GM23338 (cell line): ENCODE measurements at regions not wholly inside any gene's neighbourhood (a gene's known extent, or its start where the extent isn't known, plus 50 kb on each side); places are given as distances from the start of the nearest gene placed in this dataset.
A peak's percentile ranks its signal among the peaks of the same experiment; 100 is the strongest.

ENCODE experiments used
- ATAC-seq: fragments of 200-7000 bp; cut with Tn5 transposase; 3 replicates; pipeline ENCODE4 v1.9.1; 2020
- DNase-seq: peaks from one replicate; pipeline ENCODE4 v3.0.0-alpha.2; 2015; ENCODE audit warnings: low spot score
- H2AFZ ChIP-seq: fragments of 200-600 bp; sonication (generic); 2 replicates; pipeline ENCODE4 v1.8.0; 2016; ENCODE audit warnings: antibody characterized with exemption, mild to moderate bottlenecking, moderate library complexity
- H3F3A ChIP-seq: fragments of 200-600 bp; sonication (generic); replicated peaks from 2 replicates; pipeline ENCODE4 v1.8.0; 2017; ENCODE audit warnings: antibody characterized with exemption, mixed run types, low read depth
- H3K27ac ChIP-seq: fragments of 200-600 bp; sonication (generic); 2 replicates; pipeline ENCODE4 v1.6.1; 2016; ENCODE audit warnings: low read depth
- H3K27me3 ChIP-seq: fragments of 200-600 bp; sonication (generic); 2 replicates; pipeline ENCODE4 v1.8.0; 2016; ENCODE audit warnings: mild to moderate bottlenecking, mixed run types, moderate library complexity; ENCODE audit not compliant: insufficient read depth
- H3K36me3 ChIP-seq: fragments of 200-600 bp; sonication (generic); 2 replicates; pipeline ENCODE4 v1.8.0; 2016; ENCODE audit warnings: mild to moderate bottlenecking; ENCODE audit not compliant: insufficient read depth
- H3K4me1 ChIP-seq: fragments of 200-600 bp; sonication (generic); 2 replicates; pipeline ENCODE4 v1.8.0; 2016; ENCODE audit warnings: mild to moderate bottlenecking, moderate library complexity; ENCODE audit not compliant: insufficient read depth
- H3K4me2 ChIP-seq: fragments of 200-600 bp; sonication (generic); 2 replicates; pipeline ENCODE4 v1.7.1; 2017; ENCODE audit warnings: mixed run types
- H3K4me3 ChIP-seq: fragments of 200-600 bp; sonication (generic); 2 replicates; pipeline ENCODE4 v1.6.1; 2016; ENCODE audit warnings: mixed run types
- H3K79me2 ChIP-seq: fragments of 200-600 bp; sonication (generic); replicated peaks from 2 replicates; pipeline ENCODE4 v1.8.0; 2017; ENCODE audit warnings: mild to moderate bottlenecking; ENCODE audit not compliant: insufficient read depth
- H3K9me2 ChIP-seq: fragments of 200-600 bp; sonication (generic); 2 replicates; pipeline ENCODE4 v1.8.0; 2017; ENCODE audit not compliant: insufficient read depth
- H4K20me1 ChIP-seq: fragments of 200-600 bp; sonication (generic); replicated peaks from 2 replicates; pipeline ENCODE4 v1.8.0; 2017; ENCODE audit warnings: mild to moderate bottlenecking; ENCODE audit not compliant: insufficient read depth
- H3K27ac Mint-ChIP-seq: 2 replicates; pipeline ENCODE4 v1.8.0; 2020; ENCODE audit warnings: inconsistent platforms, mild to moderate bottlenecking, moderate library complexity, mixed read lengths
- H3K27me3 Mint-ChIP-seq: 3 replicates; pipeline ENCODE4 v1.8.0; 2022; ENCODE audit warnings: low read depth, mild to moderate bottlenecking, moderate library complexity, mixed read lengths, inconsistent platforms; ENCODE audit not compliant: insufficient read depth, poor library complexity
- H3K36me3 Mint-ChIP-seq: 3 replicates; pipeline ENCODE4 v1.8.0; 2021; ENCODE audit warnings: low read depth, mild to moderate bottlenecking, inconsistent platforms, moderate library complexity, mixed read lengths
- H3K4me1 Mint-ChIP-seq: 3 replicates; pipeline ENCODE4 v1.8.0; 2020; ENCODE audit warnings: mild to moderate bottlenecking, inconsistent platforms, mixed read lengths
- H3K4me3 Mint-ChIP-seq: 3 replicates; pipeline ENCODE4 v1.8.0; 2021; ENCODE audit warnings: moderate library complexity, mild to moderate bottlenecking, inconsistent platforms, mixed read lengths
- H3K9me3 Mint-ChIP-seq: 3 replicates; pipeline ENCODE4 v1.8.0; 2020; ENCODE audit warnings: moderate library complexity, mild to moderate bottlenecking, inconsistent platforms, mixed read lengths
- EZH2 ChIP-seq: fragments of 200-600 bp; sonication (generic); IDR thresholded peaks from one replicate; pipeline ENCODE4 v1.8.0; 2017; ENCODE audit warnings: antibody characterized with exemption, mild to moderate bottlenecking, low read depth; ENCODE audit not compliant: unreplicated experiment
- EZH2phosphoT487 ChIP-seq: fragments of 200-600 bp; sonication (generic); IDR thresholded peaks from one replicate; pipeline ENCODE4 v1.8.1; 2018; ENCODE audit warnings: antibody characterized with exemption; ENCODE audit not compliant: unreplicated experiment
- NANOG ChIP-seq: IDR thresholded peaks from 2 replicates; pipeline ENCODE4 v1.6.1; 2016; ENCODE audit warnings: antibody characterized with exemption, borderline replicate concordance
- POLR2AphosphoS5 ChIP-seq: IDR thresholded peaks from 2 replicates; pipeline ENCODE4 v1.6.1; 2016; ENCODE audit warnings: antibody characterized with exemption, low read depth
- STAT1 ChIP-seq: IDR thresholded peaks from one replicate; pipeline ENCODE4 v1.6.1; 2016; ENCODE audit warnings: antibody characterized with exemption; ENCODE audit not compliant: unreplicated experiment
- ZNF114 ChIP-seq: fragments of 250-450 bp; sonication (Bioruptor Pico); IDR thresholded peaks from 2 replicates; pipeline ENCODE4 v1.5.0; 2020; ENCODE audit warnings: mild to moderate bottlenecking, moderate library complexity
- ZNF331 ChIP-seq: fragments of 250-450 bp; sonication (Bioruptor Pico); IDR thresholded peaks from 2 replicates; pipeline ENCODE4 v1.5.0; 2020; ENCODE audit warnings: low read depth, mild to moderate bottlenecking, moderate library complexity
- TF ChIP-seq, protein P1 (sequence below): fragments of 250-450 bp; sonication (Bioruptor Pico); IDR thresholded peaks from 2 replicates; pipeline ENCODE4 v1.5.0; 2020; ENCODE audit warnings: mild to moderate bottlenecking, moderate library complexity
- TF ChIP-seq, protein P2 (sequence below): IDR thresholded peaks from 2 replicates; pipeline ENCODE4 v1.6.1; 2016; ENCODE audit warnings: antibody characterized with exemption

DNA sequence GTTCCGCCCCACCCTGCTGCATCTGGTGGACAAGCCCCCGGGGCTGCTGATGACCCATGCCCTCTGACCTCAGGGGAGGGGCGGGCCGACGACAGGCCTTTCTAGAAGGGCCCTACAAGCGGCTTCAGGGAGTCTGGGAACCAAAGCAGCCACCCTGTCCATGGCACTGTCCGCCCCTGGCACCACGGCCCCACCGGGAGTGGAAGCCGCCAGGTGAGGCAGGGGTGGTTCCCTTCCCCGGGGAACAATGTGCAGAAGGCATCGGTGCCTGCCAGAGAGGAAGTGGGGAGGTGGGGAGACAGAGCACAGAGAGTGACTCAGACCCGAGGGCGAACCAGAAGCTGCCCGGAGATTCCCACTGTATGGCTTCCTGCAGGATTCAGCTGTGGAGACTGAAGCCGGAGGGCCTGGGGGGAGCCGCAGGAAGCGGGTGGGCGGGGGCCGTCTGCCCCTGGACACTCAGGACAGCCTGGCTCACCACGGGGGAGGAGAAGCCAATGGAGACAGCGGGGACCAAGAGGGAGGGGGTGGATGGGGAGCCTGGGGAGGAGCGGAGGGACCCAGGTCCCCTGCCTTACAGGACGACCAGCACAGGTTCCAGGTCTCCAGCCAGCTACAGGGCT lies 134.0 kb downstream of the TPRA1 start:
- H3K4me1 ChIP-seq, result peaks cover 13% of the 10 kb centered on the region
- H3F3A ChIP-seq, result no peaks in the 10 kb centered on the region
- H3K79me2 ChIP-seq, result no peaks in the 10 kb centered on the region
- peak overlapping the region; percentile 95 for H3K4me2 ChIP-seq
- H3K4me3 ChIP-seq, result peak overlapping the region; percentile 87
- H3K27me3 Mint-ChIP-seq, result peaks cover 46% of the 10 kb centered on the region
- peak; percentile 16 for DNase-seq
- H4K20me1 ChIP-seq, result no peaks in the 10 kb centered on the region; the same call in 1 of the 2 replicates
- no peaks in the 10 kb centered on the region for H3K9me2 ChIP-seq
- peak overlapping the region; percentile 94 for H2AFZ ChIP-seq
- TF ChIP-seq EZH2, result no peak
- TF ChIP-seq, protein P1, sequence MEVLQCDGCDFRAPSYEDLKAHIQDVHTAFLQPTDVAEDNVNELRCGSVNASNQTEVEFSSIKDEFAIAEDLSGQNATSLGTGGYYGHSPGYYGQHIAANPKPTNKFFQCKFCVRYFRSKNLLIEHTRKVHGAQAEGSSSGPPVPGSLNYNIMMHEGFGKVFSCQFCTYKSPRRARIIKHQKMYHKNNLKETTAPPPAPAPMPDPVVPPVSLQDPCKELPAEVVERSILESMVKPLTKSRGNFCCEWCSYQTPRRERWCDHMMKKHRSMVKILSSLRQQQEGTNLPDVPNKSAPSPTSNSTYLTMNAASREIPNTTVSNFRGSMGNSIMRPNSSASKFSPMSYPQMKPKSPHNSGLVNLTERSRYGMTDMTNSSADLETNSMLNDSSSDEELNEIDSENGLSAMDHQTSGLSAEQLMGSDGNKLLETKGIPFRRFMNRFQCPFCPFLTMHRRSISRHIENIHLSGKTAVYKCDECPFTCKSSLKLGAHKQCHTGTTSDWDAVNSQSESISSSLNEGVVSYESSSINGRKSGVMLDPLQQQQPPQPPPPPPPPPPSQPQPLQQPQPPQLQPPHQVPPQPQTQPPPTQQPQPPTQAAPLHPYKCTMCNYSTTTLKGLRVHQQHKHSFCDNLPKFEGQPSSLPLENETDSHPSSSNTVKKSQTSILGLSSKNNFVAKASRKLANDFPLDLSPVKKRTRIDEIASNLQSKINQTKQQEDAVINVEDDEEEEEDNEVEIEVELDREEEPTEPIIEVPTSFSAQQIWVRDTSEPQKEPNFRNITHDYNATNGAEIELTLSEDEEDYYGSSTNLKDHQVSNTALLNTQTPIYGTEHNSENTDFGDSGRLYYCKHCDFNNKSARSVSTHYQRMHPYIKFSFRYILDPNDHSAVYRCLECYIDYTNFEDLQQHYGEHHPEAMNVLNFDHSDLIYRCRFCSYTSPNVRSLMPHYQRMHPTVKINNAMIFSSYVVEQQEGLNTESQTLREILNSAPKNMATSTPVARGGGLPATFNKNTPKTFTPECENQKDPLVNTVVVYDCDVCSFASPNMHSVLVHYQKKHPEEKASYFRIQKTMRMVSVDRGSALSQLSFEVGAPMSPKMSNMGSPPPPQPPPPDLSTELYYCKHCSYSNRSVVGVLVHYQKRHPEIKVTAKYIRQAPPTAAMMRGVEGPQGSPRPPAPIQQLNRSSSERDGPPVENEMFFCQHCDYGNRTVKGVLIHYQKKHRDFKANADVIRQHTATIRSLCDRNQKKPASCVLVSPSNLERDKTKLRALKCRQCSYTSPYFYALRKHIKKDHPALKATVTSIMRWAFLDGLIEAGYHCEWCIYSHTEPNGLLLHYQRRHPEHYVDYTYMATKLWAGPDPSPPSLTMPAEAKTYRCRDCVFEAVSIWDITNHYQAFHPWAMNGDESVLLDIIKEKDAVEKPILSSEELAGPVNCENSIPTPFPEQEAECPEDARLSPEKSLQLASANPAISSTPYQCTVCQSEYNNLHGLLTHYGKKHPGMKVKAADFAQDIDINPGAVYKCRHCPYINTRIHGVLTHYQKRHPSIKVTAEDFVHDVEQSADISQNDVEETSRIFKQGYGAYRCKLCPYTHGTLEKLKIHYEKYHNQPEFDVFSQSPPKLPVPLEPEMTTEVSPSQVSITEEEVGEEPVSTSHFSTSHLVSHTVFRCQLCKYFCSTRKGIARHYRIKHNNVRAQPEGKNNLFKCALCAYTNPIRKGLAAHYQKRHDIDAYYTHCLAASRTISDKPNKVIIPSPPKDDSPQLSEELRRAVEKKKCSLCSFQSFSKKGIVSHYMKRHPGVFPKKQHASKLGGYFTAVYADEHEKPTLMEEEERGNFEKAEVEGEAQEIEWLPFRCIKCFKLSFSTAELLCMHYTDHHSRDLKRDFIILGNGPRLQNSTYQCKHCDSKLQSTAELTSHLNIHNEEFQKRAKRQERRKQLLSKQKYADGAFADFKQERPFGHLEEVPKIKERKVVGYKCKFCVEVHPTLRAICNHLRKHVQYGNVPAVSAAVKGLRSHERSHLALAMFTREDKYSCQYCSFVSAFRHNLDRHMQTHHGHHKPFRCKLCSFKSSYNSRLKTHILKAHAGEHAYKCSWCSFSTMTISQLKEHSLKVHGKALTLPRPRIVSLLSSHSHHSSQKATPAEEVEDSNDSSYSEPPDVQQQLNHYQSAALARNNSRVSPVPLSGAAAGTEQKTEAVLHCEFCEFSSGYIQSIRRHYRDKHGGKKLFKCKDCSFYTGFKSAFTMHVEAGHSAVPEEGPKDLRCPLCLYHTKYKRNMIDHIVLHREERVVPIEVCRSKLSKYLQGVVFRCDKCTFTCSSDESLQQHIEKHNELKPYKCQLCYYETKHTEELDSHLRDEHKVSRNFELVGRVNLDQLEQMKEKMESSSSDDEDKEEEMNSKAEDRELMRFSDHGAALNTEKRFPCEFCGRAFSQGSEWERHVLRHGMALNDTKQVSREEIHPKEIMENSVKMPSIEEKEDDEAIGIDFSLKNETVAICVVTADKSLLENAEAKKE (CRISPR knock-in tag), result no peak
- TF ChIP-seq STAT1, result no peak
- no peak for TF ChIP-seq POLR2AphosphoS5
- TF ChIP-seq ZNF331 (CRISPR knock-in tag), result no peak
- TF ChIP-seq, protein P2, sequence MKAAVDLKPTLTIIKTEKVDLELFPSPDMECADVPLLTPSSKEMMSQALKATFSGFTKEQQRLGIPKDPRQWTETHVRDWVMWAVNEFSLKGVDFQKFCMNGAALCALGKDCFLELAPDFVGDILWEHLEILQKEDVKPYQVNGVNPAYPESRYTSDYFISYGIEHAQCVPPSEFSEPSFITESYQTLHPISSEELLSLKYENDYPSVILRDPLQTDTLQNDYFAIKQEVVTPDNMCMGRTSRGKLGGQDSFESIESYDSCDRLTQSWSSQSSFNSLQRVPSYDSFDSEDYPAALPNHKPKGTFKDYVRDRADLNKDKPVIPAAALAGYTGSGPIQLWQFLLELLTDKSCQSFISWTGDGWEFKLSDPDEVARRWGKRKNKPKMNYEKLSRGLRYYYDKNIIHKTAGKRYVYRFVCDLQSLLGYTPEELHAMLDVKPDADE, result no peak
- TF ChIP-seq NANOG, result no peak
- TF ChIP-seq ZNF114 (CRISPR knock-in tag), result no peak
- no peak for TF ChIP-seq EZH2phosphoT487
- H3K27ac Mint-ChIP-seq, result no peak overlapping the region
- H3K36me3 Mint-ChIP-seq, result no peaks in the 10 kb centered on the region; the same call in 2 of the 3 replicates
- H3K27ac ChIP-seq, result no peak overlapping the region
- H3K4me3 Mint-ChIP-seq, result peak overlapping the region; percentile 75
- no peaks in the 10 kb centered on the region for H3K36me3 ChIP-seq
- peak; percentile 4 for ATAC-seq
- H3K4me1 Mint-ChIP-seq, result peaks cover 11% of the 10 kb centered on the region
- H3K27me3 ChIP-seq, result peaks cover 43% of the 10 kb centered on the region
- H3K9me3 Mint-ChIP-seq, result no peaks in the 10 kb centered on the region
